Trophoblast cell (in vitro differentiated cells and primary cell): ENCODE measurements at regions not wholly inside any gene's neighbourhood (a gene's known extent, or its start where the extent isn't known, plus 50 kb on each side); places are given as distances from the start of the nearest gene placed in this dataset.

Experiments
- DNase-seq, 2 donors: peaks; one replicate each; pipeline ENCODE4 v3.0.0-alpha.2; 2016
- H2AFZ ChIP-seq: 2 replicates; pipeline ENCODE4 v1.6.1; 2013; ENCODE audit warnings: low read length, moderate library complexity, mild to moderate bottlenecking; ENCODE audit not compliant: insufficient read depth, poor library complexity
- H2AK5ac ChIP-seq: 2 replicates; pipeline ENCODE4 v1.6.1; 2013; ENCODE audit warnings: mild to moderate bottlenecking, low read length
- H2BK120ac ChIP-seq: 2 replicates; pipeline ENCODE4 v1.6.1; 2013; ENCODE audit warnings: low read length, mild to moderate bottlenecking, moderate library complexity; ENCODE audit not compliant: insufficient read depth, poor library complexity
- H2BK12ac ChIP-seq: 2 replicates; pipeline ENCODE4 v1.6.1; 2013; ENCODE audit warnings: mild to moderate bottlenecking, low read length, moderate library complexity
- H2BK5ac ChIP-seq: 2 replicates; pipeline ENCODE4 v1.6.1; 2013; ENCODE audit warnings: low read length, low read depth, moderate library complexity, mild to moderate bottlenecking; ENCODE audit not compliant: poor library complexity
- H3K14ac ChIP-seq: 2 replicates; pipeline ENCODE4 v1.6.1; 2013; ENCODE audit warnings: mild to moderate bottlenecking, low read length
- H3K18ac ChIP-seq: 2 replicates; pipeline ENCODE4 v1.6.1; 2013; ENCODE audit warnings: mild to moderate bottlenecking, low read length
- H3K23ac ChIP-seq: 2 replicates; pipeline ENCODE4 v1.6.1; 2013; ENCODE audit warnings: low read length
- H3K27ac ChIP-seq: 2 replicates; pipeline ENCODE4 v1.5.1; 2013; ENCODE audit warnings: low read depth, mild to moderate bottlenecking, inconsistent platforms, low read length, moderate library complexity
- H3K27me3 ChIP-seq: 2 replicates; pipeline ENCODE4 v1.6.1; 2013; ENCODE audit warnings: inconsistent platforms, mild to moderate bottlenecking, low read length, moderate library complexity; ENCODE audit not compliant: insufficient read depth
- H3K36me3 ChIP-seq, 2 experiments: 1 replicate in 1 of 2; 2 replicates in 1 of 2; pipeline ENCODE4 v1.6.1; 2013; ENCODE audit warnings: low read length in 2 of 2, mild to moderate bottlenecking in 2 of 2, moderate library complexity in 1 of 2; ENCODE audit not compliant: insufficient read depth in 2 of 2, control insufficient read depth in 1 of 2
- H3K4ac ChIP-seq: 2 replicates; pipeline ENCODE4 v1.6.1; 2013; ENCODE audit warnings: low read depth, mild to moderate bottlenecking, low read length, moderate library complexity
- H3K4me1 ChIP-seq, 2 experiments: 1 replicate in 1 of 2; 2 replicates in 1 of 2; pipeline ENCODE4 v1.6.1; 2013; ENCODE audit warnings: low read length in 2 of 2, mild to moderate bottlenecking in 2 of 2, moderate library complexity in 1 of 2; ENCODE audit not compliant: insufficient read depth in 2 of 2, control insufficient read depth in 1 of 2
- H3K4me2 ChIP-seq: 2 replicates; pipeline ENCODE4 v1.6.1; 2013; ENCODE audit warnings: inconsistent platforms, mild to moderate bottlenecking, low read length, moderate library complexity
- H3K4me3 ChIP-seq: 2 replicates; pipeline ENCODE4 v1.5.1; 2013; ENCODE audit warnings: mild to moderate bottlenecking, low read depth, low read length, inconsistent platforms
- H3K79me1 ChIP-seq: one replicate; pipeline ENCODE4 v1.6.1; 2013; ENCODE audit warnings: low read length
- H3K79me2 ChIP-seq: 2 replicates; pipeline ENCODE4 v1.6.1; 2013; ENCODE audit warnings: low read length, mild to moderate bottlenecking; ENCODE audit not compliant: control insufficient read depth, insufficient read depth, poor library complexity
- H3K9ac ChIP-seq: 2 replicates; pipeline ENCODE4 v1.6.1; 2013; ENCODE audit warnings: mild to moderate bottlenecking, low read length
- H3K9me3 ChIP-seq: 2 replicates; pipeline ENCODE4 v1.6.1; 2013; ENCODE audit warnings: low read depth, mild to moderate bottlenecking, control low read depth, inconsistent platforms, low read length; ENCODE audit not compliant: insufficient read depth
- H4K12ac ChIP-seq: 2 replicates; pipeline ENCODE4 v1.6.1; 2013; ENCODE audit warnings: low read depth, mild to moderate bottlenecking, low read length, moderate library complexity
- H4K8ac ChIP-seq: 2 replicates; pipeline ENCODE4 v1.6.1; 2013; ENCODE audit warnings: low read depth, mild to moderate bottlenecking, low read length, moderate library complexity
- H4K91ac ChIP-seq: one replicate; pipeline ENCODE4 v1.6.1; 2013; ENCODE audit warnings: low read depth, mild to moderate bottlenecking, low read length, moderate library complexity
- WGBS: extraction: QIAGEN DNeasy Blood & Tissue Kit; methylation state at CpG from one replicate; pipeline ENCODE4 v1.1.7; 2013; ENCODE audit warnings: missing lambda C conversion rate; ENCODE audit not compliant: insufficient read length, insufficient coverage; ENCODE audit errors: extremely low coverage; 5-methylcytosine and 5-hydroxymethylcytosine counted together

DNA sequence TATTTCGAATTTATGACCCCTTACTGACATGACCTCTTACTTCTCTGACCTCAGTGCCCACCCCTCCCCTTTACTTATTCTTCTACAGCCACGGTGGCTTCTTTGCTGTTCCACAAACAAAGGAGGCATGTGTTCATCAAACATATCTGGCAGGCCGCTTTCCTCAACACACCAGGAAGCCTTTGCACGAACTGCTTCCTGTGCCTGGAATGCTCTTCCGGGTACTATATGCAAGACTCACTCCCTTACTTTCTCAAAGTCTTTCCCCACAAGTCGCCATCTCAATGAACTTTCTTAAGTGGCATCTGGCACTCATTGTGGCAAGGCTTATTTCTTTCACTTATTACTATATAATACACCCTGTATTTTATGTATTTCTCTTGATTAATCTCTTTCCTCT lies 351.5 kb upstream of the DDX53 start:
- Histone ChIP-seq H3K4me3 (no peak overlapping the region), H3K4me1 (no peaks in the 10 kb centered on the region), H3K9ac (no peak overlapping the region), H2BK12ac (no peak overlapping the region), H3K27ac (no peak overlapping the region), H4K8ac (no peak overlapping the region), H4K91ac (no peak overlapping the region), H2AK5ac (no peak overlapping the region), H3K4ac (no peak overlapping the region), H2BK120ac (no peak overlapping the region), H3K36me3 (no peaks in the 10 kb centered on the region), H2BK5ac (no peak overlapping the region), H3K9me3 (no peaks in the 10 kb centered on the region), H3K4me2 (no peak overlapping the region), H4K12ac (no peak overlapping the region), H3K79me1 (no peaks in the 10 kb centered on the region), H3K27me3 (no peaks in the 10 kb centered on the region), H3K79me2 (no peaks in the 10 kb centered on the region), H3K14ac (no peak overlapping the region), H2AFZ (no peak overlapping the region), H3K18ac (no peak overlapping the region), H3K23ac (no peak overlapping the region)
- no peak for DNase-seq
- no CpG with 5 or more reads among the region's 6 CpGs for WGBS

DNA sequence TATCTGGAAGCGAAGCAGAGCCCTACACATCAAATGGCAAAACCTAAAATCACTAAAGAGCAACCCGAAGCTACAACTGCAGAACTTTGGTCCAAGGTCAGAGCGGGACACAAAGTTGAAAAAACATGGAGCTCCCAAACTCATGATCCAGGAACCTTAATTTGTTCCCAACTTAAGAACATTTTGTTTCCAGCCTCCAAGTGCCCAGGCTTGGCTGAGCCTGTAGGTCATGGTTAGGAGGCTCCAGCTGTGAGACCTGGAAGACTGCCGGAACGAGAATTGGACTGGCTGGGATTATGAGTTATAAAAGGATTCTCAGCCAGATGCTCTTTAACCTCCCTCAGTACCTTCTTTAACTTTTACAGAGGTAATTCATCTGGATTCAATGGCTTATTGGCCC lies 349.1 kb upstream of the DDX53 start:
- Histone ChIP-seq H2BK120ac (no peak overlapping the region), H3K36me3 (no peaks in the 10 kb centered on the region), H3K14ac (no peak overlapping the region), H3K79me1 (no peaks in the 10 kb centered on the region), H3K9me3 (no peaks in the 10 kb centered on the region), H4K8ac (no peak overlapping the region), H3K27ac (no peak overlapping the region), H3K27me3 (no peaks in the 10 kb centered on the region), H3K79me2 (no peaks in the 10 kb centered on the region), H3K23ac (no peak overlapping the region), H3K4me2 (no peak overlapping the region), H3K9ac (no peak overlapping the region), H4K12ac (no peak overlapping the region), H3K18ac (no peak overlapping the region), H4K91ac (no peak overlapping the region), H2BK12ac (no peak overlapping the region), H3K4me3 (no peak overlapping the region), H2BK5ac (no peak overlapping the region), H2AFZ (no peak overlapping the region), H2AK5ac (no peak overlapping the region), H3K4me1 (peaks cover 0 to 2% of the 10 kb centered on the region in 2 experiments), H3K4ac (no peak overlapping the region)
- WGBS = no CpG with 5 or more reads among the region's 5 CpGs
- no peak for DNase-seq

DNA sequence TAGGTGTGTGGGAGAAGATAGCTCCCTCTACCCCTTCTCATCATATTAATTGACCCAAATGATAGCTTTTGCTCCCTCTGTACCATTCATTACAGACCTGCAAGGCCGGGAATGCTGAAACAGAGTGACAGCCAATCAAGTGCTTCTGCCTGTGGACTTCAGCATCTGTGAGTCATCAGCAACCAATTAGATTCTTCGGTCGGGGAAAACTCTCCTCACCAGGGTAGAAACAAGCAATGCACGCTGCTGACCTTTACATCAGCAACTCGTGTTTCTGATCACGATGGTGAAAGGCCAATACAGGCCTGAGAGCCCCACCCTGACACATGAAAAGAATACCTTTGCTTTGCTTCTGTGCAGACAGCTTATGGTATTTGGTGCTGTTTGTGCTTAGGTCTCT lies 347.2 kb upstream of the DDX53 start:
- Histone ChIP-seq H2AFZ (no peak overlapping the region), H3K27me3 (no peaks in the 10 kb centered on the region), H3K27ac (peak overlapping the region; percentile 46), H3K9ac (no peak overlapping the region), H3K79me1 (no peaks in the 10 kb centered on the region), H2AK5ac (no peak overlapping the region), H3K18ac (no peak overlapping the region), H3K14ac (no peak overlapping the region), H4K91ac (no peak overlapping the region), H3K23ac (no peak overlapping the region), H4K8ac (no peak overlapping the region), H3K4me1 (peaks cover 0 to 2% of the 10 kb centered on the region in 2 experiments), H3K4me3 (no peak overlapping the region), H2BK5ac (no peak overlapping the region), H3K79me2 (no peaks in the 10 kb centered on the region), H3K36me3 (no peaks in the 10 kb centered on the region), H4K12ac (no peak overlapping the region), H2BK12ac (no peak overlapping the region), H3K9me3 (no peaks in the 10 kb centered on the region), H3K4me2 (no peak overlapping the region), H2BK120ac (no peak overlapping the region), H3K4ac (no peak overlapping the region)
- no CpG with 5 or more reads among the region's 6 CpGs for WGBS
- peak in 1 of 2 donors; percentile 25 for DNase-seq

DNA sequence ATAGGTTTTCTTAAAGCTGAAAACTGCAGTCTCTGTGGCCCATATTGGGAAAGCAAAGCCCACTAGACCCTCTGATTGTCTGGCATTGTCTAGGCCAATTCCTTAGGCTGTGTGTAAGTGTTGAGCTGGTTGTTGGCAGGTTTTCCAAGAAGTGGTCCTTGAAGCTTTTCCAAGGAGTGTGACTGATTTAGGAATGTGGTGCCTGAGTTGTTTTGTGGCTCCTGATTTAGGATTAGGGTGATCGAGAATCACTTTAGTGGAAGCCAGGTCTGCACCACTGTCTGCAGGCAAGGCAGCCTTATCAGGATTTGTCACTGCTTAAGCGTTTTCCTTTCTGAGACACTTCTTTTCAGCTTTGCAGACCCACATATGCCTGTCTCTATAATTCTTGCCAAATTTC lies 339.0 kb upstream of the DDX53 start:
- Histone ChIP-seq H3K27me3 (no peaks in the 10 kb centered on the region), H2BK12ac (no peak overlapping the region), H3K79me1 (no peaks in the 10 kb centered on the region), H3K4me3 (no peak overlapping the region), H3K4me1 (no peaks in the 10 kb centered on the region), H2AFZ (no peak overlapping the region), H3K23ac (no peak overlapping the region), H3K18ac (no peak overlapping the region), H3K14ac (no peak overlapping the region), H3K4me2 (no peak overlapping the region), H3K9ac (no peak overlapping the region), H3K79me2 (no peaks in the 10 kb centered on the region), H2BK5ac (no peak overlapping the region), H2BK120ac (no peak overlapping the region), H3K36me3 (no peaks in the 10 kb centered on the region), H4K91ac (no peak overlapping the region), H4K12ac (no peak overlapping the region), H4K8ac (no peak overlapping the region), H3K4ac (no peak overlapping the region), H3K27ac (no peak overlapping the region), H3K9me3 (no peaks in the 10 kb centered on the region), H2AK5ac (no peak overlapping the region)
- no peak for DNase-seq
- no CpG with 5 or more reads among the region's 2 CpGs for WGBS
